SK-N-MC (cell line): ENCODE measurements at regions not wholly inside any gene's neighbourhood (a gene's known extent, or its start where the extent isn't known, plus 50 kb on each side); places are given as distances from the start of the nearest gene placed in this dataset.
"Not testable (repeated sequence)": the region's sequence is repeated elsewhere in the genome, so short reads cannot be mapped to it uniquely, and the experiment has no call there.

Experiments
- DNase-seq: peaks from one replicate; pipeline ENCODE4 v3.0.0-alpha.2; 2011; ENCODE audit warnings: low read depth, low spot score
- H3K27ac ChIP-seq: fragments of 200-600 bp; sonication (generic); 2 replicates; pipeline ENCODE4 v1.5.1; 2016; ENCODE audit warnings: mixed run types
- H3K36me3 ChIP-seq: fragments of 200-600 bp; sonication (generic); 2 replicates; pipeline ENCODE4 v1.6.1; 2017; ENCODE audit warnings: antibody characterized with exemption, low read length, mixed read lengths; ENCODE audit not compliant: insufficient read depth
- H3K4me3 ChIP-seq: fragments of 200-600 bp; sonication (generic); 2 replicates; pipeline ENCODE4 v1.5.1; 2016
- H3K9ac ChIP-seq: fragments of 200-600 bp; sonication (generic); 2 replicates; pipeline ENCODE4 v1.8.0; 2017; ENCODE audit warnings: mixed run types, mixed read lengths; ENCODE audit not compliant: insufficient read length
- H3K9me3 ChIP-seq: fragments of 200-600 bp; sonication (generic); 2 replicates; pipeline ENCODE4 v1.6.1; 2017; ENCODE audit warnings: low read depth, mild to moderate bottlenecking, antibody characterized with exemption, low read length, moderate library complexity, mixed read lengths
- EZH2 ChIP-seq: fragments of 200-600 bp; sonication (generic); IDR thresholded peaks from one replicate; pipeline ENCODE4 v1.6.1; 2017; ENCODE audit warnings: antibody characterized with exemption
- FOXP2 ChIP-seq: optimal IDR thresholded peaks from 2 replicates; pipeline ENCODE3; 2011; ENCODE audit warnings: mild to moderate bottlenecking, moderate library complexity; ENCODE audit not compliant: insufficient read depth; ENCODE audit errors: extremely low read length, control extremely low read depth
- POLR2AphosphoS5 ChIP-seq: IDR thresholded peaks from 2 replicates; pipeline ENCODE4 v1.6.1; 2012; ENCODE audit warnings: mild to moderate bottlenecking, low read depth, low read length, borderline replicate concordance

GRCh38 chr5:126122942-126123341 lies 300.3 kb upstream of the GRAMD2B start:
- Histone ChIP-seq H3K4me3 (no peak overlapping the region), H3K36me3 (no peaks in the 10 kb centered on the region), H3K9me3 (no peaks in the 10 kb centered on the region), H3K9ac (no peak overlapping the region), H3K27ac (no peak overlapping the region)
- TF ChIP-seq FOXP2 (no peak), POLR2AphosphoS5 (no peak), EZH2 (no peak)
- no peak for DNase-seq

GRCh38 chr5:126124706-126125345 lies 298.4 kb upstream of the GRAMD2B start:
- Histone ChIP-seq H3K9ac (no peak overlapping the region), H3K9me3 (no peaks in the 10 kb centered on the region), H3K36me3 (no peaks in the 10 kb centered on the region), H3K27ac (no peak overlapping the region), H3K4me3 (no peak overlapping the region)
- TF ChIP-seq POLR2AphosphoS5, result no peak
- no peak for TF ChIP-seq FOXP2
- no peak for TF ChIP-seq EZH2
- no peak for DNase-seq

- H3K4me3 ChIP-seq, result no peak overlapping the region
- no peak for TF ChIP-seq POLR2AphosphoS5
- TF ChIP-seq FOXP2, result no peak
- no peak for TF ChIP-seq EZH2
- DNase-seq, result no peak
- H3K36me3 ChIP-seq, result no peaks in the 10 kb centered on the region
- H3K9me3 ChIP-seq, result no peaks in the 10 kb centered on the region
- no peak overlapping the region for H3K27ac ChIP-seq
- H3K9ac ChIP-seq, result no peak overlapping the region
These were observed 297.8 kb upstream of the GRAMD2B start for GRCh38 chr5:126125407-126125806.

- Histone ChIP-seq H3K27ac (no peak overlapping the region), H3K9me3 (no peaks in the 10 kb centered on the region), H3K9ac (no peak overlapping the region), H3K4me3 (no peak overlapping the region), H3K36me3 (no peaks in the 10 kb centered on the region)
- no peak for TF ChIP-seq EZH2
- no peak for TF ChIP-seq POLR2AphosphoS5
- no peak for TF ChIP-seq FOXP2
- no peak for DNase-seq
These were observed 296.6 kb upstream of the GRAMD2B start for GRCh38 chr5:126126574-126126973.

GRCh38 chr5:126127371-126127770 lies 295.8 kb upstream of the GRAMD2B start:
- DNase-seq, H3K27ac ChIP-seq, H3K4me3 ChIP-seq, H3K9me3 ChIP-seq, H3K36me3 ChIP-seq, H3K9ac ChIP-seq: not testable (repeated sequence)

GRCh38 chr5:126129431-126129830 lies 293.8 kb upstream of the GRAMD2B start:
- Histone ChIP-seq H3K36me3 (no peaks in the 10 kb centered on the region), H3K9ac (no peak overlapping the region), H3K4me3 (no peak overlapping the region), H3K27ac (no peak overlapping the region), H3K9me3 (no peaks in the 10 kb centered on the region)
- no peak for DNase-seq
- TF ChIP-seq EZH2 (no peak), FOXP2 (no peak), POLR2AphosphoS5 (no peak)

- H3K36me3 ChIP-seq, result no peaks in the 10 kb centered on the region
- H3K9ac ChIP-seq, result no peak overlapping the region
- H3K4me3 ChIP-seq, result no peak overlapping the region
- no peak overlapping the region for H3K27ac ChIP-seq
- H3K9me3 ChIP-seq, result no peaks in the 10 kb centered on the region
- no peak for TF ChIP-seq EZH2
- no peak for TF ChIP-seq FOXP2
- no peak for TF ChIP-seq POLR2AphosphoS5
- no peak for DNase-seq
These were observed 289.8 kb upstream of the GRAMD2B start for GRCh38 chr5:126133424-126133823.

GRCh38 chr5:126137891-126138280 lies 285.3 kb upstream of the GRAMD2B start:
- Histone ChIP-seq H3K9ac (no peak overlapping the region), H3K27ac (no peak overlapping the region), H3K36me3 (no peaks in the 10 kb centered on the region), H3K9me3 (no peaks in the 10 kb centered on the region), H3K4me3 (no peak overlapping the region)
- DNase-seq, result no peak
- TF ChIP-seq FOXP2 (no peak), POLR2AphosphoS5 (no peak), EZH2 (no peak)

GRCh38 chr5:126138281-126138931 lies 284.8 kb upstream of the GRAMD2B start:
- no peak for TF ChIP-seq FOXP2
- no peak for TF ChIP-seq POLR2AphosphoS5
- no peak for TF ChIP-seq EZH2
- DNase-seq, result no peak
- H3K27ac ChIP-seq, result no peak overlapping the region
- H3K4me3 ChIP-seq, result no peak overlapping the region
- H3K36me3 ChIP-seq, result no peaks in the 10 kb centered on the region
- H3K9ac ChIP-seq, result no peak overlapping the region
- H3K9me3 ChIP-seq, result no peaks in the 10 kb centered on the region
